Posterior vena cava (tissue), 2 donors: ENCODE measurements at regions not wholly inside any gene's neighbourhood (a gene's known extent, or its start where the extent isn't known, plus 50 kb on each side); places are given as distances from the start of the nearest gene placed in this dataset.

Source experiments
- DNase-seq: peaks from one replicate; pipeline ENCODE4 v3.0.0-alpha.2; 2020; ENCODE audit warnings: low spot score
- intact Hi-C, 2 donors: fragments of 100-400 bp; cut with DNase I; formaldehyde crosslinking; loops; one replicate each; pipeline versions ENCODE4 v1.14.1 to v1.14.2; 2022 to 2023
- donor health status: DM: yes; HTN: yes; CAD: no.
- donor health status: DM: yes; HTN: yes; CAD: no.

DNA sequence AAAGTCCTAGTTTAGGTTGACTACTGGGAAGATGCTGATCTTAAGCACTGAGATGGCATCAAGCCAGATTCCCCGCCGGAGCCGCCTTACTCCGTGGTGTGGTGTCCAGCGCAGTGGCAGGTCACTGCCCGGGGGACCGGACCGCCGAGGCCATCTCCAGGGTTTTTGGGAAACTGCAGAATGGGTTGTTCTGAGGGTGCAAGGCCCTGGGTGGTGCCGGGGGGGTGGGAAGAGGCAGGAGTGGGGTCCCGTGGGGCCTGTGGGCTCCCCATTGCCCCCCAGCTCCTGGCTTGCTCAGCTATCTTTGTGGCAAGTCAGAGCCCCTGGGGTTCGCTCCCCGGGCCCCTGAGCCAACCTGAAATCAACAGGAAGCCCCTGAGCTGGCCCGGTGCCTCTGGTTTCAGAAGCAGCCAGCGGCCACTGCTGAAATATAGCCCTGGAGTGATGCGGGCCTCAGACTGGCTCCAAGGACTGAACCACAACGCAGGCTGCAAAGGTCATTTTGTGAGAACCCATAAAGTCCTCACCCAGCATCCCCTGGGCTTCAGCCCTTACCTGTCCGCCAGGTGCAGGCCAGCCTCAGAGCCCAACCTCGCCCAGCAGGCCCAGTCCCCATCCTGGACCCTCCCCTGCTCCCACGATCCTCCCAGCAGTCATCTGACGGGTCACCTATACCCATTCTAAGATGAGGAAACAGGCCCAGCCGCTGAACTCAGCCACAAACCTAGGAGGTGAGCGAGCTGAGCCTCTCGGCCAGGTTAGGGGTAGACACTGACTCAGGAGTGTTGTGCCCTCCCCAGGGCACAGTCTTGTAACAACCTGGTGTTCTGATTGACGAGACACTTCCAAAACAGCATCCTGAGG, 102.7 kb downstream of the PDGFA start:
- intact Hi-C loops, result no loop called here
- peak; percentile 83 for DNase-seq

DNA sequence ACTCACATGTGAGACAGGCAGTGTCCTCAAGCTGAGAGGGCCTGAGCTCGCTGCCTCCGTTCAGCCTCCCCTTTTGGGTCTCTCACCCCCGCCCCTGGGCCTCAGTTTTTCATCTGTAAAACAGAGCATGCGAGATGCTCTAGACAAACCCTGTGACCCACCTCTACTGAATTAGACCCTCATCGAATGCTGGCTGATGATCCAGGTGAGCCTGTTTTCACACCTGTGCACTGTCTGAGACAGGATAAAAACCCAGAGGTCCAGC, 102.1 kb downstream of the PDGFA start:
- peak; percentile 58 for DNase-seq
- intact Hi-C loops, result no loop called here

DNA sequence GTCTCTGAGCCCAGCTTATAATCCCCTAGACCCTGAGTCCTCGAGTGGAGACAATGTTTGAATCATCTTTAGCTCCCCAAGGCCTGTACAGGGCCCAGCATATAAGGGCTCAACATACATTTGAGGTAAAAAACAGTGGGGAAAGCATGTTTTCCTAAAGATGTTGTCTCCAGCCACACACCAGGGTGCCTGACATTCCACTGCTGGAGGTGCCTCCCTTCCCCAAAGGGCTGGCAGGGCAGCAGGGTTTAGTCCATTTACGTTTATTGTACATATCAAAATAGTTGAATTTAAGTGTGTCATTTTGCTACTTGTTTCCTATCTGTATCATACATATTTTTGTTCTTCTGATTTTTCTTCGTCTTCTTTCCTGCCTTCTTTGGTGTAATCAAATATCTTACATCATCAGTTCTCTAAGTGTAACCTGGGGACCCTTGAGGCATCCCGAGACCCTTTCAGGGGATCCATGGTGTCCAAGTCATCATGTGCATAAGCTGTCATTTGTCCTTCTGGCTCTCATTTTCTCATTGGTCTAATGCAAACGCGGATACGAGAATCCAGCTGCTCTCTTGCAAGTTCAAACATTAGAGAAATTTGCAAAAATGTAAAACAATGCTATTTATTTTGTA, 101.6 kb downstream of the PDGFA start:
- intact Hi-C loops, result no loop called here

DNA sequence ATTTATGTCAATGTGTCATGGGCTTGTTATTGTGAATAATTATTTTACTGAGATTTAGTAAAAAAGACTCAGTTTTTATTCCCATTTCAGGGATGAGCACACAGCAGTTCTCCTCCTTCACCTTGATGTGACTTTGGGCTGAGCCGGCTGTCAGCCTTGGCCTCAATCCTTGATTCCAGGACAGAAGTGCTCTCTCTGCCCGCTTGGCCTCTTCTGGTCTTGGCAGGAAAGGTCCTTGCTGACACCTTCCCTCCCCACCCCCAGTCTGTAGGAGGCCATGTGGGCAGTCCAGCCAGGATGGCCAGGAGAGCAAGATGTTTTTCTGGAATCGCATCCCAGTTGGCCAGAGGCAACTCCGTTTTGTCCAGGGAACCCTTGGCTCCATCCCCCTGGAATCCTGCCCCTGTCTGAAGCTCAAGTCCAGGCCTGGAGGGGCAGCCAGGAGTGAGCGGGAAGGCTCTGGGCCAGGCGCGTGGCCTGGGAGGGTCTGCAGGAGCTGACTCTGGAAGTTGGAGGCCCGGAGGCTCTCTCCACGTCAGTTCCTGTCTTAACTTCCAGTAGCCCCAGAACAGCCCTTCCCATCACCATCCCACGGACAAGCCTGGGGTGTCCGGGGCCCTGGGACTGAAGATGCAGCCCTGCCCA, 100.9 kb downstream of the PDGFA start:
- peak; percentile 88 for DNase-seq
- intact Hi-C loops, result no loop called here

More for the DNA sequence above, 101.6 kb downstream of the PDGFA start:
- no peak for DNase-seq

DNA sequence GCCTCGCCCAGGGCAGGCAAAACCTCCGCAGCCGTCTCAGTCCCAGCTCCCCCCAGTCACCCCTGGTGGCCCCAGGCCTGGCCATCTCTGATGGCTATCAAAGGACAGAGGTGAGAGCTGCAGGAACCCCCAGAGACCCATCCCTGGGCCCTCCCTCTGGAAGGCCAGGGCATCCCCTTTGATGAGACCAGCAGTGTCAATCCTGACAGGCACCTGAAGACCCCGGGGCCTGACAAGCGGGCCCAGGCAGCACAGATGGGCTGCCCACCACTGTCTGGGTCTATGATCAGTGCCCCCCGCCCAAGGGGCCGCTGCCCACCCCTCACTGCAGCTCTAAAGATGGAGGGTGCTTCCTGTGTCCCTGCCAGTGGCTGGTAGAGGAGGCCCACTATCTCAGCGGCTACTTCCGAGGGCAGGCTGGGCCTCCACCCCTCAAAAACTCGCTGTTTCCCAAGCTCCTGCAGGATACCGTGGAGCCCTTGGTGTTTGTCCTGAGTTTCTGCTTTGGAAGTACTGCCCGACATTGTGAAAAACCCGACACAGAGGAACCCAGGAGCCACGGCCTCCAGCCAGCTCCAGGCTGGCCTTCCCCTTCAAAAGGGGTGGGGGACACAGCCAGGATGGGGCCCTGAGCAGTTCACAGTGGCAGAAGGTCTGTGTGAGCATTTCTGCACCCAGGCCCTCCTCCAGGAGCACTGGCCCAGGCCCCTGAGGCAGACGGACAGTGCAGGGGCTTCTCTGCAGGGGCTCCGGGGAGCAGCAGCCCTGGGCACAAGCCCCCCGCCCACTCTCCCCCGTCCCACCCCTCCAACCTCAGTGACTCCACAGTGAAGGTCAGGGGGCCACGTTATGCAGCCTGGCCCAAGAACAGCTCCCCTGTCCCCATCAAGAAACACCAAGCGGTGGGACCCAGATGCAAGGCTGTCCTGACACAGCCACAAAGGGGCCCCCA, 99.2 kb downstream of the PDGFA start:
- peak; percentile 68 for DNase-seq
- intact Hi-C loops, result no loop called here

DNA sequence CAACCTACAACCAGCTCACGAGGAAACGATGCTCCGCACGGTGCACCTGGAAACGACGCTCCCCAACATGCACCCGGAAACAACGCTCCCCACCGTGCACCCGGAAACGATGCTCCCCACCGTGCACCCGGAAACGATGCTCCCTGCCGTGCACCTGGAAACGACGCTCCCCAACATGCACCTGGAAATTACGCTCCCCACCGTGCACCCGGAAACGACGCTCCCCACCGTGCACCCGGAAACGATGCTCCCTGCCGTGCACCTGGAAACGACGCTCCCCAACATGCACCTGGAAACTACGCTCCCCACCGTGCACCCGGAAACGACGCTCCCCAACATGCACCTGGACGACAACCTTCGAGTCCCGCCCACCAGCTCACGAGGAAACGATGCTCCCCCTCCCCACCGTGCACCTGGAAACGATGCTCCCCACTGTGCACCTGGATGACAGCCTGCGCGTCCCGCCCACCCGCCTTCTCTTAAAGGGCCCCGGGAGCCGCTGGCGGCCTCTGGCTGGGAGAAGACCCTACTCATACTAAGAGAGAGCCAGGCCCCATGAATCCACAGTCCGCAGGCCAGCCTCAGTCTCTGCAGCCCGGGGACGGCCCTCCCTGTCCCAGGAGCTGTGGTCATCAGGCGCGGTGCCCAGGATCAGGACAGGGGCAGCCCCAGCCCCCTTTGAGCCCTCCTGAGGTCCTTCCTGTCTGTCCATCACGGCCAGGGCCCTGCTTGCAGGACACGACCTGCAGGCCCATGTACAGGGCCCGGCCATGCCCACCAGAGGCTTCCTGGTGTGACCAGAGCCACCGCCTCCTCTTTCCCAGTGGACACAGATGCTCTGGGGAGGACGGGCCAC, 98.3 kb downstream of the PDGFA start:
- intact Hi-C loops, result no loop called here
- peak; percentile 67 for DNase-seq

DNA sequence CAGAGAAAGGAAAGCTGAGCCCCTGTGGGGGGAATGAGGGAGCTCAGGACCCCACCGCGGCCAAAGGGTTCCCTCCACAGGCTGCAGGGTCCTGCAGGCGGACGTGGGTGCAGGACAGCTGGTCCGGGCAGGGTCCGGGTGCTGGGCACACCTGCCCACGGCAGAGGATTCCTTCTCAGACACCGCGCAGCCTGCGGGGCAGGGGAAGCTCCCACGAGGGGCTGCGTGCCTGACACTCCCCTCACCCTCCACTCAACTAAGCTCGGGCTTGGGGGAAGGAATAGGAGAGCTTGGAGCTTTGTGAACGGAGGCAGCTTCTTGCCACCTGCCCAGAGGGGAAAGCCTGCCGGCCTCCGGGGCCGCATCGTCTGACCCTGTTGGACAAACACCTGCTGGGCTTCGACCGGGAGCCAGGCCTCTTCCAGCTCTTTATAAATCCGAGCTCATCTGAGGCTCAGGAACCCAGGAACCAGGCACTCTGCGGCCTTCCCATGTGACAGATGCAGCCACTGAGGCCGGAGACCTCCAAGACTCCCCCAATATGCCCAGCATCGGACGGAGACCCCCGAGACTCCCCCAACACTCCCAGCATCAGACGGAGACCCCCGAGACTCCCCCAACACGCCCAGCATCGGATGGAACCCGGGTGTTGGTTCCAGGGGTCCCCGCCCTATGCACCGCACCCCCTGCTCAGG, 97.3 kb downstream of the PDGFA start:
- intact Hi-C loops, result no loop called here
- peak; percentile 67 for DNase-seq

DNA sequence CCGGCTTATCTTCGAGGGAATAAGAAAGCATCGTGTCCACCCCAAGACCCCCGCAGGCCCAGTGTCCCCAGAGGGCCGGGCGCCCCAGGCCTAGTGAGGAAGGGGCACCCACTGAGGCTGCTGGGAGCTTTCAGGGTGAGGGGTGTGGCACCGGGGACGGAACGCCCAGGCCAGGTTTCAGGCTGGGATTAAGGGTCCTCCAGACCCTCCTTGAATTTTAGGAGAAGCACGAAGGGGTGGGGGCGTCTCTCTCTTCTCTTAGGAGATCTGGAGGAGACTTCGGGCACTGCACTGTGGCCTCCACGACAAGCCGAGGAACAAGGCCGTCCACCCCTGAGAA, 96.8 kb downstream of the PDGFA start:
- intact Hi-C loops, result no loop called here

DNA sequence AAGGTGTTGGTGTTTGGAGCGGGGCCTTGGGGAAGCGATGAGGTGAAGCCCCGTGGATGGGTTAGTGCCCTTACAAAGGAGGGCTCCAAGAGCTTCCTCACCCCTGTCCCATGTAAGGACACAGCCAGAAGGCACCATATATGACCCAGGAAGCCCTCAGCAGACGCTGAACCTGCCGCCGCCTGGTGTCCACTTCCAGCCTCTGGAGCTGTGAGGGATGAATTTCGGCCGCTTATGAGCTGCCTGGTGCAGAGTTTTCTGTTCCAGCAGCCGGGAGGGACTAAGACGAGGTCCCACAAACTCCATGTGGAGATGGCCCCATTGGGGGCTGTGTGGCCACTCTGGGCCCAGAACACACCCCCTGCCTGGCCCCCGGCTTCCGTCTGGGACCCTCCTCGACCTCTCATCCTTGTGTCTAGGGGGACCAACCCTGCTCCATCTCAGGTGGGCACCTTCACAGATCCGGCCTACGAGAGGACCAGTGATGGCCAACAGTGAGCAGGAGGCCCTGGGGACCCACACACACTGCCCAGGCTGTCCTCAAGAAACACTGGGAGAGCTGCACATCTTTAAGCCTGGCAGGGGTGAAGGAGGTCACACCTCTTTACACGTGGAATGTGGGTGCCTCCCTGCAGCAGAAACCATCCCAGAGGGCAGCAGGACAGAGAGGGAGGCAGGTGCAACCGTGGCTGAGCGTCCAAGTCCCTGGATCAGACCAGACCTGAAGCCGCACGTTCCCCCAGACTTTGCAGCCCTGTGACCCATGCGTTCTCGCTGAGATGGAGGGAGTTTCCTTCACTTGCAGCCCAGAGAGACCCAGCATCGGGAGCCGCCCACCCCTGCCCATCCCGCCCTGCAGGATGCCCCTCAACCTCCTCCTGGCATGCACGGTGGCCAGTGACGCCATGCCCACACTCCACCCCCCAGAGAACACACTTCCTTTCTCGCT, 96.1 kb downstream of the PDGFA start:
- peak; percentile 67 for DNase-seq
- intact Hi-C loops, result no loop called here

More for the DNA sequence above, 96.8 kb downstream of the PDGFA start:
- no peak for DNase-seq

DNA sequence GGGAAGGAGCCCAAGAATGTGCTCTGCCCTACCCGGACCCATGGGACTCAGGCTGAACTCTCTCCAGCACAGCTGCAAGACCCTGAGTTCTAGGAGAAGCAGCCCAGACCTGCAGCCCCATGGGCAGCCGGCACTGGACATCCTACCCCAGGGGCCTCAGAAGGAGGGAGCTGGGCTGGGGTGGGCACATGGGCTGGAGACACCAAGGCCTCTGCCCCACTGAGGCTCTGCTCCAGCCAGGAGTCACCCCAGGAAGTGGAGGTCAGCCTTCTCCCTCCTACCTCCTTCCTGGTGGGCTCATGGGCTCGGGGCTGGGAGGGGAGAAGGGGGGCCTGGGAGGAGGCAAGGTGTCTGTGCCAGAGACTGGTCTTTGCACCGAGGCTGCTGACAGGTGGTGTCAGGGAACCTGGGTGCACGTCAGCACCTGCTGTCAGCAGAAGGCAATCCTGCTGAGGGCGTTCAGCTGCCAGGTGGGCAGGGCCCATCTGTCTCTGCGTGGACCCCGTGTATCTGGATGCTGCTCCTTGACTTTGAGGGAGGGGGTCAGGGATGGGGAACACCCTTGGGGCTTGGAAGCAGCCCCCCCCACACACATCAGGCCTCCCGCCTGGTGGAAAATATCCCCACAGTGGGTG, 95.2 kb downstream of the PDGFA start:
- intact Hi-C loops, result no loop called here
- DNase-seq, result peak; percentile 49

DNA sequence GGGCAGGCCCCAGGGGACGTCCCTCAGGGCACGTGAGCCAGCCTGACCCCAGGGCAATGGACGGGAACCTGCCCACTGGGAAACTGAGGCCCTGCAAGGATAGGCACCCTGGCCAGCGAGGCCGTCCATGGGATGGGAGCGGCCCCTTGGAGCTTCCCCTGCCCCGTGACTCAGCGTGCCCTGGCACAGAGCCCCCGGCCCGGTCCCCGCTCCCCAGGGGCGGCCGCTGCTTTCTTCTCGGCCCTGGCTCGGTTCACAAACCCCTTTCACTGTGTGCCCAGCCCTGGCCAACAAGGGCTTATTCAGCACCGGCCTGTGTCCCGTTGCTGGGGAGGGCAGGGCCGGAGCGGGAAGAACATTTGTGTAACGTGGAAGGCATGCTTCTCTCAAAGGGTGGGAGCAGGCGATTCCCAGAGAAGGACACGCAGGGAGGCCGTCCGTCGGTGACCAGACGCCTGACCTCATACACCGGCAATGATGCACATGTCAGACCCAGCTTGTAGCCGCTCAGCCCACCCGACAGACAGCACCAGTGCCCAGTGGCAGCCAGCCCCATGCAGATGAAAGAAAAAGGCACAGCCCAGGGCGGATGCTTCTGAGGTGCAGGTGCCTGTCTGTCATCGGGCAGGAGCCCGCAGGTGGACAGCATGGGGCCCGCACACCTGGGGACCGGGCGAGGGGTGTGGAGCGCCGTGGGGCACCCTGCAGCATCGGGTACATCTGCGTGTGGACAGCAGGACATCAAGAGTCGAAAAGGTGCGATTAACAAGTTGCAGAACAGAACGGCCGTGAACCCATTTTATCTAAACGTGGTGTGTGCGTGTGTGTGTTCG, 94.5 kb downstream of the PDGFA start:
- DNase-seq, result peak; percentile 88
- intact Hi-C loops, result no loop called here

DNA sequence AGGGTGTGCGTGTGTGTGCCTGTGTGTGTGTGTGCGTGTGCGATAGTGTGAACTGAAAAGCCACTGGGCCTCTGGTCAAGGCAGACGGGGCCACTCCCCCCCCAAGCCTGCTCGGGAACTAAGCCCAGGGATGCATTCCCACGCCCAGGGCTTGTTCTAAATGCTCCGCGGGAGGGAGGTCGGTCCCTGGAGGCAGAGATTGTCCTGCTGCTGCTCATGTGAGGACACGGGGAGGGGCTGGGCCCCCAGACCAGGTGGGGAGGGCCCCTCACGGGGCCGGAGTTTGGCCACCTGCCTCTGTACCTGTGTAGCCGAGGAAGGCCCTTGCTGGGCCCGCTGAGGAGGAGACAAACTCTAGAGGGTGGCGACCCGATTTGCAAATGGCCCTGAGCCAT, 93.9 kb downstream of the PDGFA start:
- intact Hi-C loops, result no loop called here
- DNase-seq, result no peak

DNA sequence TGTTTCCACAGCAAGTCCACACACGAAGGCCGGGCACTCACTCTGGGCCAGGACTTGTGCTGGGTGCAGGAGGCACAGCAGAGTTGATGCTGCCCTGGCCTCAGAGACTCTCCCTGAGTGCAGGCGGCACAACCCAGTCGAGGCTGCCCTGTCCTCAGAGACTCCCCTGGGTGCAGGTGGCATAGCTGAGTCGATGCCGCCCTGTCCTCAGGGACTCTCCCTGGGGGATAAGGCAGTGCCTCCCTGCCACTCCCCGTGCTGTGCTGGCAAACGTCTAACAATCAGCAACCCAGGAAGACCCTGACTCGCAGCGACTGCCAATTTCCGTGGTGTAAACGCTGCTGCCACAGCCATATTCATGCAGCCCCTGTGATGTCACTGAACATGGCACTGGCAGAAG, 93.1 kb downstream of the PDGFA start:
- intact Hi-C loops, result no loop called here
- no peak for DNase-seq

DNA sequence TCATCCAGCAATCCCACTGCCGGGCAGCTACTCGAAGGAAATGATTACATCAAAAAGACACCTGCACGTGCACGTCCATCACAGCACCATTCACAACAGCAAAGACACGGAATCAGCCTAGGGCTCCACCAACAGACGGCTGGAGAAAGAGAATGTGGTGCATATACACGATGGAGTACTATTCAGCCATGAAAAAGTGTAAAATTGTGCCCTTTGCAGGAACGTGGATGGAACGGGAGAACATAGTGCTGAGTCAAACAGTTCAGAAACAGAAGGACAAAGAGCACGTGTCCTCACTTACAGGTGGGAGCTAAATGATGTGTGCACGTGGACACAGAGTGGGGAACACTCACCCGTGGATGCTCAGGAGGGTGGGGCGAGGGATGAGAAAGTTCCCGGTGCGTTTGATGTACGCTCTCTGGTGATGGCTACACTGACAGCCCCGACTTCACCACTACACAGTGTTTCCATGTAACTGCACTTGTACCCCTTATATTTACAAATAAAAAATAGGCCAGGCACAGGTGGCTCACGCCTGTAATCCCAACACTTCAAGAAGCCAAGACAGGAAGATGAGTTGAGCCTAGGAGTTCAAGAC, 92.0 kb downstream of the PDGFA start:
- no peak for DNase-seq
- intact Hi-C loops, result no loop called here

DNA sequence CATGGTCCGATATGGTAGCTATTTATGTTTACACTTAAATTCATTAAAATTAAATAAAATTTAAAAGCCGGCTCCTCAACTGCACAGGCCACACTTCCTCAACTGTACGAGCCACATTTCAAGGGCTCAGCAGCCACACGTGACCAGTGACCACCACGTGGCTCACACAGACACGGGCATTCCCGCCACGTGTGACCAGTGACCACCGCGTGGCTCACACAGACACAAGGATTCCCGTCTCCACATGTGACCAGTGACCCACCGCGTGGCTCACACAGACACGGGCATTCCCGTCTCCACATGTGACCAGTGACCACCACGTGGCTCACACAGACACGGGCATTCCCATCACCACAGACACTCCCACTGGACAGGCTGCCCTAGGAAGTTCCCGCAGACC, 91.3 kb downstream of the PDGFA start:
- intact Hi-C loops, result no loop called here
- no peak for DNase-seq
